Lower lobe of right lung (tissue), 2 donors: ENCODE measurements at regions not wholly inside any gene's neighbourhood (a gene's known extent, or its start where the extent isn't known, plus 50 kb on each side); places are given as distances from the start of the nearest gene placed in this dataset.

Source experiments
- ATAC-seq, 2 donors: fragments of 200-7000 bp; cut with Tn5 transposase; one replicate each; pipeline ENCODE4 v1.9.1; 2020 to 2022; ENCODE audit warnings: mild to moderate bottlenecking in 2 of 2, moderate library complexity in 2 of 2
- DNase-seq: peaks from one replicate; pipeline ENCODE4 v3.0.0-alpha.2; 2020
- H3K27ac ChIP-seq: fragments of 200-600 bp; one replicate; pipeline ENCODE4 v1.8.0; 2022
- H3K27me3 ChIP-seq: fragments of 200-600 bp; one replicate; pipeline ENCODE4 v1.8.0; 2022; ENCODE audit warnings: low read depth
- H3K36me3 ChIP-seq: fragments of 200-600 bp; one replicate; pipeline ENCODE4 v1.8.0; 2022; ENCODE audit warnings: mild to moderate bottlenecking
- H3K4me1 ChIP-seq: fragments of 200-600 bp; one replicate; pipeline ENCODE4 v1.8.0; 2022
- H3K4me3 ChIP-seq: fragments of 200-600 bp; one replicate; pipeline ENCODE4 v1.8.0; 2022; ENCODE audit warnings: mild to moderate bottlenecking
- H3K9me3 ChIP-seq: fragments of 200-600 bp; one replicate; pipeline ENCODE4 v1.8.0; 2022
- CTCF ChIP-seq: fragments of 200-600 bp; IDR thresholded peaks from one replicate; pipeline ENCODE4 v1.8.0; 2022; ENCODE audit warnings: antibody characterized with exemption, mild to moderate bottlenecking
- intact Hi-C: fragments of 100-400 bp; cut with DNase I; formaldehyde crosslinking; loops from one replicate; pipeline ENCODE4 v1.11.0; 2022
- donor health status: DM: no; HTN: yes; CAD: no; lungs with severe emphysema.

- Histone ChIP-seq H3K36me3 (no peaks in the 10 kb centered on the region), H3K4me3 (no peak overlapping the region), H3K9me3 (peaks cover 7% of the 10 kb centered on the region), H3K27me3 (no peaks in the 10 kb centered on the region), H3K4me1 (peaks cover 14% of the 10 kb centered on the region), H3K27ac (no peak overlapping the region)
- DNase-seq, result no peak
- ATAC-seq, result no peak
- TF ChIP-seq CTCF, result no peak
- intact Hi-C loops, result no loop called here
Measured at GRCh38 chr10:78188446-78188845, 154.8 kb downstream of the RPS24 start.

- intact Hi-C loops, result no loop called here
- no peaks in the 10 kb centered on the region for H3K36me3 ChIP-seq
- no peak overlapping the region for H3K27ac ChIP-seq
- TF ChIP-seq CTCF, result no peak
- peaks cover 13% of the 10 kb centered on the region for H3K9me3 ChIP-seq
- no peak for DNase-seq
- H3K27me3 ChIP-seq, result no peaks in the 10 kb centered on the region
- peak in 1 of 2 donors; percentile 5 for ATAC-seq
- peaks cover 11% of the 10 kb centered on the region for H3K4me1 ChIP-seq
- H3K4me3 ChIP-seq, result no peak overlapping the region
Measured at GRCh38 chr10:78190051-78190825, 156.6 kb downstream of the RPS24 start.

- peaks cover 13% of the 10 kb centered on the region for H3K9me3 ChIP-seq
- intact Hi-C loops, result no loop called here
- ATAC-seq (no peak), DNase-seq (no peak)
- no peak for TF ChIP-seq CTCF
- no peaks in the 10 kb centered on the region for H3K27me3 ChIP-seq
- no peak overlapping the region for H3K4me3 ChIP-seq
- H3K36me3 ChIP-seq, result no peaks in the 10 kb centered on the region
- peaks cover under 1% of the 10 kb centered on the region for H3K4me1 ChIP-seq
- H3K27ac ChIP-seq, result no peak overlapping the region
Measured at GRCh38 chr10:78191301-78191700, 157.6 kb downstream of the RPS24 start.

- H3K27ac ChIP-seq, result no peak overlapping the region
- no peak overlapping the region for H3K4me3 ChIP-seq
- intact Hi-C loops, result no loop called here
- peaks cover 13% of the 10 kb centered on the region for H3K9me3 ChIP-seq
- H3K27me3 ChIP-seq, result no peaks in the 10 kb centered on the region
- DNase-seq (no peak), ATAC-seq (no peak)
- TF ChIP-seq CTCF, result no peak
- no peaks in the 10 kb centered on the region for H3K36me3 ChIP-seq
- no peaks in the 10 kb centered on the region for H3K4me1 ChIP-seq
Measured at GRCh38 chr10:78193189-78193588, 159.5 kb downstream of the RPS24 start.

- TF ChIP-seq CTCF, result no peak
- no peak overlapping the region for H3K27ac ChIP-seq
- intact Hi-C loops, result no loop called here
- no peaks in the 10 kb centered on the region for H3K4me1 ChIP-seq
- H3K4me3 ChIP-seq, result no peak overlapping the region
- DNase-seq, result no peak
- no peaks in the 10 kb centered on the region for H3K36me3 ChIP-seq
- H3K27me3 ChIP-seq, result no peaks in the 10 kb centered on the region
- H3K9me3 ChIP-seq, result peaks cover 13% of the 10 kb centered on the region
- no peak for ATAC-seq
Measured at GRCh38 chr10:78194050-78194449, 160.4 kb downstream of the RPS24 start.
